Head of caudate nucleus (tissue), 42 donors: ENCODE measurements at regions not wholly inside any gene's neighbourhood (a gene's known extent, or its start where the extent isn't known, plus 50 kb on each side); places are given as distances from the start of the nearest gene placed in this dataset.
"Not testable (repeated sequence)": the region's sequence is repeated elsewhere in the genome, so short reads cannot be mapped to it uniquely, and the experiment has no call there.

Experiments
- DNase-seq, 42 donors: peaks; one replicate each; pipeline versions ENCODE4 v3.0.0 to v3.0.0-alpha.2; 2020 to 2021; ENCODE audit warnings: mixed read lengths in 7 of 42
- intact Hi-C: fragments of 100-400 bp; cut with DNase I; formaldehyde crosslinking; loops from one replicate; pipeline ENCODE4 v1.15.0; 2022

DNA sequence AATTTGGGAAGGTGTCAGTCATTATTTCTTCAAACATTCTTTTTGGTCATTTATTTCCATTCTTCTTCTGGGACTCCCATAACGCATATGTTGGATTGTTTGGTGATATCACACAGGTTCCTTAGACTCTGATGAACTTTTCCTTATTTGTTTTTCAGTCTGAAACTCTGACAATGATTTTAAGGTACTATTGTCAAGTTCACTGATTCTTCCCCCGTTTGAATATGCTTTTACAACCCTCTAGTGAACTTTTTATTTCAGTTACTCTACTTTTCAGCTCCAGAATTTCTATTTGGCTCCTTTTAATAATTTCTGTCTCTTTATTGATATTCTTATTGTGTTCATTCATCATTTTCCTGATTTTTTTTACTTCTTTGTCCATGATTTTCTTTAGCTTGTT is 92.5 kb upstream of the RORB start:
- DNase-seq = no peak
- intact Hi-C loops = no loop called here

- intact Hi-C loops = no loop called here
- no peak for DNase-seq
Measured at GRCh38 chr9:74407166-74407565, 90.0 kb upstream of the RORB start.

- intact Hi-C loops = no loop called here
Measured at GRCh38 chr9:74412236-74412979, 84.7 kb upstream of the RORB start.

GRCh38 chr9:74413876-74414275 is 83.3 kb upstream of the RORB start:
- intact Hi-C loops = no loop called here
- DNase-seq = no peak

More at GRCh38 chr9:74412236-74412979, 84.7 kb upstream of the RORB start:
- no peak for DNase-seq

DNA sequence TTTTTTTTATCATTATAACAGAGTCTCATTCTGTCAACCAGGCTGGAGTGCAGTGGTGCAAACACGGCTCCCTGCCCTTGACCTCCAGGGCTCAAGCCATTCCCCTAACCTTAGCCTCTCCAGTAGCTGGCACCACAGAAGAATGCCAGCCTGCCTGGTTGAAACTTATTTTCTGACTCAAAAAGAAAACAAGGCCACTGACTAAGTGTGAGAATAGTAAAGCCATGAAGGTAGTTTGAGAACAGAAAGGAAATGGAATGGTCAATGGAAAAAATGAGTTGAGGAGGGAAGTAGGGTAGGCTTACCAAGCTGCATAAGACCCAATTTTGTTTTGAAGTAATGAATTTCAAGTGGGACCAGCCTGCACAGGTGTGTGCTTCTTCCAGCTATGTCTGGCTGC is 82.8 kb upstream of the RORB start:
- DNase-seq = no peak
- intact Hi-C loops = no loop called here

DNA sequence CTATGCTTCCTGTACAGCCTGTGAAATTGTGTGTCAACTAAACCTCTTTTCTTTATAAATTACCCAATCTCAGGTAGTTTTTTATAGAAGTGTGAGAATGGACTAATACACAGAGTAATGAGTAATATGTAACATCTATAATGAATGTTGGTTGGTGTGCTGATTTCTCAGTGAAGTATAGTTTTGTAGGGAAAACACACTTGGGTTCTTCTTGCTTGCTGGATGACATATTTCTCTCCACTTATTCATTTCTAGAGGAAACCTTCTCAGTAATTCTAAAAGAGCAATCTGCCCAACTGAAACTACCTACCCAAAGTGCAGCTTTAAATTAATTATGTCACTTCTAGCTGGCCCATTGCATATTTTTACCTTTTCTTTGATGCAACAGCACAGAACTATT is 81.1 kb upstream of the RORB start:
- DNase-seq = no peak
- intact Hi-C loops = no loop called here

- intact Hi-C loops, DNase-seq: not testable (repeated sequence)
Measured at GRCh38 chr9:74424488-74424887, 72.6 kb upstream of the RORB start.

GRCh38 chr9:74431467-74431866 is 65.7 kb upstream of the RORB start:
- intact Hi-C loops = no loop called here
- DNase-seq = no peak

DNA sequence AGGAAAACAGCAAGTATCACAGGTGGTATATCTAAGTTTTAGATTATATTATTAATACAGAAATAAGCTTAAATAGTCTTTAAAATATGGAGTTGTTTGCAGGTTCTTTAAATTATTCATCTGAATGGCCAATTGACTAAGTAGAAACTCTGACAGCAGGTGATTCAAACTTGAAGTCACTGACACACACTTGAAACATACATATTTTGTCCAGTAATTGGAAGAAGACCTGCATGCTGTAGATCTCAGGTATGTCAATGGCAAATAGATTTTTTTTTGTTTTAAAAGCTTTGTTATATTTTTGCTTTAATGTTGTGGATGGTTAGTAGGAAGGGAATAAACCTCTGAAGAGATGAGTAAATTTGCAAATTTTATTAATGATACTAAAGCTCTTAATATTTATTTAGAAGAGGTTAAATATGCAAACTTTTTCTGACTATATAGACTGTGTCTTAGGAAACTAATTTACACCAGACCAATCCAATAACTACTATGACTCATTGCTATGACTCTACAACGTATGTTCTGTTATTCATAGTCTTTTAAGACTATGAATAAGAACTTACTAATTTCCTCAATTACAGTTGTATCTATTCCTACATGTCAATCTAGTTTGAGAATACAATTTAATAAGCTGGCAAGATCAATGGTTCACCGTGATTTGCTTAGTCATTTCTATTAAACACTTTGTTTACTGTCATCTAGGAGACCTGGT is 53.9 kb upstream of the RORB start:
- intact Hi-C loops = no loop called here
- no peak for DNase-seq

- DNase-seq = no peak
- intact Hi-C loops = no loop called here
Measured at GRCh38 chr9:74444369-74444768, 52.8 kb upstream of the RORB start.
